Myocyte (in vitro differentiated cells): ENCODE measurements at regions not wholly inside any gene's neighbourhood (a gene's known extent, or its start where the extent isn't known, plus 50 kb on each side); places are given as distances from the start of the nearest gene placed in this dataset.

Experiments
- DNase-seq: peaks from one replicate; pipeline ENCODE4 v3.0.0-alpha.2; 2012; ENCODE audit warnings: low read depth

DNA sequence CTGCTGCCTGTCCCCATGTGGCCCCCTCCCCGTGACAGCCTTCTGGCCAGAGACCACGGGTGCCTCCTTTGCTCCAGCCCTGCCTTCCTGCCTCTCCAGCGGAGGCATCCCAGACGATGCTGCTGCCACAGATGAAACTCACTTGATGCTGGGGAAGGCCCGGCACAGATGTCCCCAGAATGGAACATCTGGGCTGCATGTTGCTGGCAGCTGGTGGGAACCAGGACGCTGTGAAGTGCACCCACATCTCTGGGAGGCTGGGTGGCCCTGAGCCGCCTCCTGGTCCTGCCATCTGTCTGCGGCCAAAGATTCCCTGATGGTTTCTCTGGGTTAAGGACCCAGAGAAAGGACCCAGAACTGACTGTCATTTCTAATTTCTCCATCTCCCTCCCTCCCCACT is 51.9 kb upstream of the PTPRS start:
- DNase-seq, result no peak

DNA sequence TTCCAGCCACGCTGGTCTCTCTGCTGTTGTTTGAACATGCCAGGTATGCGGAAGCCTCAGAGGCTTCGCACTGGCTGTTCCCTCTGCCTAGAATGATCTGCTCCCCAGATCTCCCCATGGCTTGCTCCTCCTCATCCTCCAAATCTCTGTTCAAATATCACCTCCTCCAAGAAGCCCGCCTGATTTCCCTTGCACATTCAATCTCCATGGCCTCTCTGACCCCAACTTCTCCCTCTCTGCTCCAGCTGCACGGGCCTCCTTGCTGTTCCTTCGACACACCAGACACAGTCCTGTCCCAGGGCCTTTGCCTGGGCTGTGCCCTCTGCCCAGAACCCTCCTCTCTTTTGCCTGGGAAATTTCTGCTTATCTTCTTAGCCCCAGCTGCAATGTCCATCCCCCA is 52.5 kb upstream of the PTPRS start:
- DNase-seq, result no peak

DNA sequence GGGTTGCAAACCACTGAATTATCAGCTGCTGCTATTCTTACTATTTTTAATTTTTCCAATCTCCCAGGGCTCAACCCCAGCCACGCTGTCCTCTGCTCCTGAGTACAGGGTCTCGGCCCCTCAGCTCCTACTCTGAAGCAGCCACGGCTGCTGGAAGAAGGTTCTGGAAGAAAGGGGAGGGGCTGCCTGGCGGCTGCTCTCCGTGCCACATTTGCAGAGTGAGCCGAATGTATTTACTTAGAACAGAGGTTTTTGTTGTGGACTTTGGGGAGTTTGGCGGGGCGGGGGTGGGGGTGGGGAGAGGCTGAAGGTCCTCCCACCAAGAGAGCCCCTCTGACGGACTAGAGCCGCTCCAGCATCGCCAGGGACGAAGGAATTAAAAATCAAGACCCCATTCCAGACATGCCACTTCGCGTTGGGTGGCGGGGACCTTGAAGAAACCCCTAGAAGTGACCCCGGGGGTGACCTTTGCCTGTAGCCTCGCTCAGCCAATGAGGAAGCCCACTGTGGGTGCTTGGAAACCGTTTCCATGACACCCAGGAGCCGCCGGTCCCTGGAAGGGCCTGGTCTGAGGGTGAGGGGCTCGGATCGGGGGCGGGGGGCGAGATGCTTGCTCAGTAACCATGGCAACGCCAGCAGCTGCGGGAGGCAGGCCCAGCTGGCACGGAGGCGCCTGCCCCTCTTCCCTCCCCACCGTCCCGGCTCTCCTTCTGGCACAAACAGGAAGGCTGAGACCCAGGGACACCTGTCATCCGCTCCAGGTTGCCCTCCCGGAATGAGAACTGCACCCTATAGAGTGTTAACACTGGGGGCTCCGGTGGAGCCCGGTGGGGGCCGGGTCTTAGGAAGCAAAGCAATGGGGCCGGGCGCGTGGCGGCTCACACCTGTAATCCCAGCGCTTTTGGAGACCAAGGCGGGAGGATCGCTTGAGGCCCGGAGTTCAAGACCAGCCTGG is 54.2 kb upstream of the PTPRS start:
- no peak for DNase-seq

DNA sequence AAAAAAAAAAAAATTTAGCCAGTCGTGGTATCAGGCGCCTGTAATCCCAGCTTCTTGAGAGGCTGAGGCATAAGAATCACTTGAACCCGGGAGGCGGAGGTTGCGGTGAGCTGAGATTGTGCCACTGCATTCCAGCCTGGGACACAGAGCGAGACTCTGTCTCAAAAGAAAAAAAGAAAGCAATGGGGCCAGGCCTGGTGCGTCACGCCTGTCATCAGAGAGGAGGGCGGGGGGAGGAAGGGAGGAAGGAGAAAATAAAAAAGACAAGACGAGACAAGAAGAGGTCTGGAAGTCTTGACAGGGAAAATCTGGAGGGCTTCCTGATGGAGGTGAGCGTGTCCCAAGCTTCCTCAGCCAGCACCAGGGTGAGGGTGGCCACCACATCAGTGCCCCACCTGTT is 54.9 kb upstream of the PTPRS start:
- no peak for DNase-seq

DNA sequence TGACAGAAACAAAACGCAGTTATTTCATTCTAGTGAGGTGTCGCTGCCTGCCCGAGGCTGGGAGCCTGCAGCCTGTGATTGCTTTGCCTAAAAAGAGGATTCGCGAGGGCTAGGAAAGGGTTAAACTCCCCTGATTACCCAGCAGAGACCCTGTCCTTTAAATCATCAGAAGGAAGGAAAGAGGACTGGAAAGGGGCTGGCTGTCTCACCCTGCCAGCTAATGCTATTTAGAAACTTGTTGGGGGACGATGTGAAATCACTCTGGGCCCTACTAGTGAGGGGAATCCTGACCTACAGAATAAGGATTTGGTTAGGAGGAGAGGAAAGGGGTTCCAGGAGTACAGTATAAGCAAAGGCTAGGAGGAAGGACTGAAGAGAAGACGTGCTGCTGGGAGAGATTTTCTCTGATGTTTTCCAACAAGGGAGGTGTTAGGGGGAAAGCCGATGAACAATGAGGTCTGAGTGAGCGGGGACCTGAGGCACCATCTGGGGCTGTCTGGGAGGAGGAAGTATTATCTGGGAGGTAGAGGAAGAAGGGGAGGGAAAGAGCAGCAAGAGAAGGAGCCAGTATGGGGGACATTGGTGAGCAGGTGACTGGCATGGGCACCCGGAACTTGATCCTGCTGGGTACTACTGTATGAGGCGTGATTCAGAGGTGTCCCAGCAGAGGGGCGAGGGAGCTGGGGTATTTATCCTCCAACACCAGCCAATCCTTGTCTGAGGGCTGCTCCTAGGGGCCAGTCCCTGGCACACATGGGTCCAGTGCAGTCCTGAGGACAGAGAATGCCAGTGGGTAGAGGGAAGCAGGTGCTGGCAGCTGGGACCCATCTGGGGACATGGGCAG is 55.7 kb upstream of the PTPRS start:
- no peak for DNase-seq

DNA sequence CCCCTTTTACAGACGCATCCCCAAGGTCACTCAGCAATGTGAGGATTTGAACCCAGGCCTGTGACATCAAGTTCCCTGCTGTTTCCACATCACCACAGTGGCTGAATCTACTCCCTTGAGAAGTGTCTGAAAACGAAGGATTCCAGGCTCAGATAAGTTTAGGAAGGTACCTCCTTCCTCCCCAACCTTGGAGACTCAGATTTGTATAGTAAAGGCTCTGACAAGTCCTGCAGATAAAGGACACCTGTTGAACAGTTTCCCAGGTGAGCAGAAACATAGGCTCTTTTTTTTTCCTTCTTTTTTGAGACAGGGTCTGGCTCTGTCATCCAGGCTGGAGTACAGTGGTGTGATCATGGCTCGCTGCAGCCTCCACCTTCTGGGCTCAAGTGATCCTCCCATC is 56.4 kb upstream of the PTPRS start:
- no peak for DNase-seq

DNA sequence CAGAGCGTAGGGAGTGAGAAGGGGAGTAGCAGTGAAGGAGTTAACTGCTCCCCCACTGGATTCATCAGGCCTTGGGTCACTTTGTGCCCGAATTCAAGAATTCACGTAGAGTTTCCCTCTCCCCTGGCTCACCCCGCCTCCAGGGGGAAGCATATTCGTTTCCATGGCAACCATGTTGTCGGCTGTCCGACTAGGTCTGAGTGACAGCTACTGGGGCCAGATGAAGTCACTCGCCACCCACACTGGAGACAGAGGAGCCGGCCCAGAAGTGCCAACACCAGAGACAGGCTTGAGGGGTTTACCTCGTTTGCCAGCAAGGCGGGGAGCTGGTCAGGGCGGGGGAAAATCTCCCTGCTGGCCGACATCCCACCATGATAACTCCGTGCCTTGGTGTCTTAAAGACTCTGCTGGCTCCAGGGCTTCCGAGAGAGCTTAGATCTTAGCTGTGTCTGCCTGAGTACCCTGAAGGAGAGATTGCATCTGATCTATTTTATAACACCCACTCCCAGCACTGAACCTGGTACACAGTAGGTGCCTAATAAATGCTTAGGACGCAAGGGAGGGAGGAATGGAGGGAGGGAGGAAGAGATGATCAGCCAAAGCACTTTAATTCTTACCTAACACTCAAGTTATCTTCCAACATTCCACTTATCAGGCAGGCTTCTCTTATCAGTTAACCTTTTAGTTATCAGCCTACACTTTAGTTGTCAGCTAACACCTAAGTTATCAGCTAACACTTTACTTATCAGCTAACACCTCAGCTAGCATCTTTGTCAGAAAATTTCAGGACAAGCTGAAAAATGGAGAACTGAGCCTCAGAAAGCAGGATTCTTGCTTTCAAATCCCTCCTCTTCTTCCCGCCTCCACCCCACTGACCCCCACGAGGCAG is 57.2 kb upstream of the ZNRF4 start:
- peak; percentile 10 for DNase-seq

DNA sequence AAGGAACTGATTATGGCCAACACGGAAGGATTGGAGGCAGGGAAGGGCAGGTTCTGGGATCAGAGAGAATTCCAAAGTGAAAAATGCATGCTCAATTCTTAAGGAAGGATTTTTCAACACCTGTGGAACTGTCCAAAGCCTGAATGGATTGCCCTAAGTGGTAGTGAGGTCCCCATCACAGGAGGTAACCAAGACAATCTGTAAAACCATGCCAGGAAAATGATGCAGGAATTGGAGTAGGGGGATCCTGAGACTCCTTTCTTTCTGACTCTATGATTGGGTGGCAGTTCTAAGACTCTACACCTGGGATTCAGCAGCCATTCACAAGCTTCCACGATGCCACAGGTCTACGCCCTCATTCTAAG is 56.5 kb upstream of the ZNRF4 start:
- DNase-seq, result no peak

DNA sequence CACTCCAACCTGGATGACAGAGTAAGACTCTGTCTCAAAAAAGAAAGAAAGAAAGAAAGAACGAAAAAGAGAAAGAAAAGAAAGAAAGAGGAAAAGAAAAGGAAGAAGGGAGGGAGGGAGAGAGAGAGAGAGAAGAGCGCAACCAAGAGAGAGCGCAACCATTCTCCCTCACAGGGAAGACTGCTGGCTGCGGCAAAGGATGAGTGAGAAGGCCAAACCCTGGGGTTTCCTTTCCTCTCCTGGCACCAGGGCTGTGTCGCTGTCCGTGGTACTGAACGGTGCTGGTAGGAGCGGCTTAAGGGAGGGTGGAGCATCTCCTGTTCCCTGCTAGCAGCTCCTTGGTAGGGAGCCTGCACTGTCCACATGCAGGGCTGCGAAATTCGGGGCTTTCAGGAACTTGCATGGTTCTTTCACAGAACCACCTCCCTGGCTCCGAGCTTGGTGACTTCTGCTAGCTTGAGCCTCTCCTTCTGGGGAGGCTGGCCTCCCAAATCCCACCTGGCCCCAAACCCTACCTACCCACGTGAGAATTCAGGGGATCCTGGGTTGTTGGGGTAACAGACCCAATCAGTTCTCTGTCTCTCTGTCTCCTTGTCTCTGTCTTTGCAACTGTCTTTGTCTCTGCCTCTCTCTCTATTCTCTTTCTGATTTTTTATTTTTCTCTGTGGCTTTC is 51.1 kb upstream of the ZNRF4 start:
- peak; percentile 95 for DNase-seq
